DMS153 (cell line): ENCODE measurements at regions not wholly inside any gene's neighbourhood (a gene's known extent, or its start where the extent isn't known, plus 50 kb on each side); places are given as distances from the start of the nearest gene placed in this dataset.

Source experiments
- DNase-seq: peaks from one replicate; lab custom pipeline; 2025; lab: John Stamatoyannopoulos, UW

DNA sequence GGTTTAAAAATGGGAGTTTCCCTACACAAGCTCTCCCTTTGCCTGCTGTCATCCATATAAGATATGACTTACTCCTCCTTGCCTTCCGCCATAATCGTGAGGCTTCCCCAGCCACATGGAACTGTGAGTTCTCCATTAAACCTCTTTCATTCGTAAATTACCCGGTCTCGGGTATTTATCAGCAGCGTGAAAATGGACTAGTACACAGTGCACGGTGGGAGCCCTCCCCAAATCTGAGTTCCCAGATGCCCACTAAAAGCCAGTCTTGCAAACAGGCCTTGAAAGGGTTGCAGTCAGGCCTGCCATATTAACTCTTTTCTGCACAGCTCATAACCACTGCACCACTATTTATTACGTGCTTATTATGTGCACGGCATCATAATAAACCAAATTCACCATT is 400.9 kb downstream of the PRDM2 start:
- no peak for DNase-seq

- DNase-seq = no peak
Observed at GRCh38 chr1:14102180-14102579, 402.2 kb downstream of the PRDM2 start.

DNA sequence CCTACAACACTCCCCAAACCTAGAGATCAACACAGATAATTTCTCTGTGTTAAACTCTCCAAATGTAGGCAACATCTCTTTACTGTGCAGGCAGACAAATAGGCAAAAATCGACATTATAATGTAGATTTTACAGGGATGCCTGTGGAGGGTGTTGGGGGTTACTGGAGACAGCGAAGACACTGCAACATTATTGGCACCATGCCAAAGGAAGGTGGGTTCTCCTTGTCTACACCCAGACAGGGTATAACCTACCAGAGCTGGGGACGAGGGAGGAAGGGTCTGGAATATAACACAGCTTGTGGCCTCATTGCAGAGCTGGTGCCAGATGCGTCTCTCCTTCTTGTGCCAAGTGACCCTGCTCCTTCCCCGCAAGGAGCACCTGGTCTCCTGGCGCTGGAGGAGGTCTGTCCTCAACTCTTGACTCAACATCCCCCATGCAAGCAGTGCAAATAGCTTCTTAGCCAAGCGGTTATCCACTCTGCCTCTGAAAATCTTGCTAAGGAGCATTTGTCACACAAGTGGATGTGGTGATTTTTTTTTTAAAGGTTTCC is 404.0 kb downstream of the PRDM2 start:
- no peak for DNase-seq

- DNase-seq = no peak
Observed at GRCh38 chr1:14106126-14106525, 406.1 kb downstream of the PRDM2 start.

- no peak for DNase-seq
Observed at GRCh38 chr1:14106679-14107313, 406.8 kb downstream of the PRDM2 start.

DNA sequence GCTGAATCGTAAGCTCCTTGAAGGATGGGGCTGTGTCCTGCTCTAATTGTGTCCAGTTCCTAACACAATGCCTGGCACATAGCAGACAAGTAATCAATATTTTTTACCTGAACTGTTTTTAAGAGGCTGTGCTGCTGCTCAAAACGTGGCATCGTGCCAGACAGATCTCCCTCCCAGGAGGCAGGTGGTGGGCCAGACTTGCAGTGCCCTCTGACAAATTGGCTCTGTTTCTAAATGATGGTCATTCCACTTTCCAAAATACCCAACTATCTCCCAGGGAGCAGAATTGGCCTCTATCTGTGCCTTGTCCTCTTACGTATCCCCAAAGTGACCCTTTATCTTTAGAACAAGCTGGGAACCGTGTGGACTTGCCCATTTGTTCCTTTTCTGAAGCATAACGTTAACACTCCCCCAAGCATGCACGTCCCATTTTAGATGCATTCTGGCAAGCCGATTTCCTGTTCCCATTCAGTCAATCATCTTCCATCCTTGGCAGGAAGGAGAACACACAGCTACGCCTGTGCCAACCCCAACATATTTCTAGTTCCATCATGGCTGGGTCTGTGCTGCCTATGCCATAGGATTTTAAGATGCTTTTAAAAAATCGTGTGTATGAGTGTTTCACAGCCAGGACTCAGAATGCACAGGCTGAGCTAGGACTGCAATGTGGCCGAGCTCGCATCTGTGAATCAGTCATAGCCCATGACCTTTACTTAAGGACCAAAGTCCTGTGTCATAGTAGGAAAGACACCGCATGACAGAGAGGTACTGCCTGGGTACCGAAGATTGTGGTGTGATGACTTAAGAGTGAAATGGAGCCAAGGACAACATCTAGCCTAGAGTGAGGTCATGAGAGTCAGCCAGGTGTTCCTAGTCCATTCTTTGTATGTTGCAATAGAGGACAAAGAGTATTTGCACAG is 408.6 kb downstream of the PRDM2 start:
- DNase-seq = peak; percentile 26

- no peak for DNase-seq
Observed at GRCh38 chr1:14109276-14109635, 409.3 kb downstream of the PRDM2 start.

GRCh38 chr1:14110040-14110439 is 410.1 kb downstream of the PRDM2 start:
- DNase-seq = no peak

DNA sequence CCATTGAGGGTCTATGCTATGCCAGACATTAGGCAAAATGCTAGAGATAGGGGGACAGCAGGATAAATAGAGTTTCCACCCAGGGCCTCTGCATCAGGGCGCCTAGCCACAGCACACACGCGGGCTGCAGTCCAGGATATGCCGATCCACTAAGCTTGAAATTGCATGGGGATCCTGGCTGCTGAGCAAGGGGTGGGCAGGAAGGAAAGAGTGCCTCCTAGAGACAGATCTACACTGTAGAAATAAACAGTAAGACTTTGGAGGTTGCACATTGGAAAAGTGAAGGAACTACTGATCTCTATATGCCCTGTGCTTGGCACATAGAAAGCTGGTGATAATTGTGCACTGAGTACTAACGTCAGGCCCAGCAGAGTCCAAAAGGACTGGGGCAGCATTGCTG is 411.1 kb downstream of the PRDM2 start:
- DNase-seq = no peak

DNA sequence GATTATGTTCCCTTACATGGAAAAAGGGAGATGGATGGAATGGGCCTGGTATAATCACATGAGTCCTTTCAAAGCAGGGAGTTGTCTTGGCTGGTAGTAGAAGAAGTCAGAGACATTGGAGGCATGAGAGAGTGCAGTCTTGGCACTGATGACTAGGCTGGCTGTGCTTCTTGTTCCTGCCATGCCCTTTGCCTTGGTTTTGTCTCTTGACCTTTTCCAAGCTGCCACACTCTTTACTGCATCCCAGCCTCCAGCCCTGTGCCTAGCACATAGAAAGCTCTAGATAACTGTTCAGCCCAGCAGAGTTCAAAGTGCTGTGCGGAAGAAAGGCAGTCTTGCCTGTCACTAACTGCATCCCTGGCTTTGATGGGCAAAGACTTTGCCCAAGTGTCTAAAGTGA is 412.6 kb downstream of the PRDM2 start:
- DNase-seq = no peak

GRCh38 chr1:14113271-14113670 is 413.3 kb downstream of the PRDM2 start:
- DNase-seq = no peak

DNA sequence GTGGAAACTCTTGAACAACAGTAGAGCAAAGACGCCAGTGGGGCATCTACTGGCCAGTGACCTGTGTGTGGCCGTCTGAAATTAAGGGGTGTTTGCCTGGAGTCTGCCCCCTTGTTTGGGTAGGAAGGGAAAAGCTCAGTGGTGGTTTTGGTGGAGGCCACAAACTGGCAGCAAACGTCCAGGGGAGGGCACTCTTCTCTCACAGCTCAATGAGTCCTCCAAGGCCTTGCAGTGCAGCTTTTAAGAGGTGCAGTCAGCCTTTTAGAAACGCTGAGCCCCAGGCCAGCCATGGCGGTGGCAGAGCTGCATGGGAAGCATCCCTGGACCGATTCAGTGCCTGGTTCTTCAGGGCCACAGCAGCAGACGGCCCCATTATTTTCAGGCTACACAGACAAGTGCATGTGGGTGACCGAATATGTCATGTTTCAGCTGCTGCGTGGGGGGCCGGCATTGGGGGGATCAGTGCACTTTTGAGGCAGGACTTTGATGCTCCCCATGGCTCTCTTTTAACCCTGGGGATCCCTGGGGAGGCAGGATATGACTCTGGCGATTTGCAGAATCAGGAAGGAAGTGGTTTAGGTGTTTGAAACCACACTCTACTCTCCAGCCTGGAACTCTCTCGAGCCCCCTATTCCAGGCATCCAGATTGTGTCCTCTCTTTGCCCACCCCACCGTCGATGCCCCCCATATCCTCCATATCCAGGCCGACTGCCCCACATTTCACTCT is 414.0 kb downstream of the PRDM2 start:
- peak; percentile 66 for DNase-seq

GRCh38 chr1:14115976-14116375 is 416.0 kb downstream of the PRDM2 start:
- no peak for DNase-seq

DNA sequence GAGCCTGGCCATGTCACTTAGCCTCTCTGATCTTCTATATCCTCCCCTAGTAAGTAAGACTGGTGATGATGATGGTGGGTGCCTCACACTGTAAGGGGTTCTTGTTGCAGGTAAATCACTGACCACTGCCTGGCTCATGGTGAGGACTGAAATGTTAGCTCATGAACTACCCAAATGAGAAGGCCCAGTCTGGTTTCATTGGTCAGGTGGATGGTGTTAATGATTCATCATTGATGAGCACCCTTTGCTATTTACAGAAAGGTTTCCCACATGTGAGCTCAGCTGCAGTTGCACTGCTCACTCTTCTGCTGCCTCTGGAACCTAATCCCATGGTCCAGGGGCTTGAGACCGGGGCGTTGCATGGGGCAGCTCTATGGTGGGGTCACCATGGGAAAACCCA is 417.7 kb downstream of the PRDM2 start:
- no peak for DNase-seq

- DNase-seq = no peak
Observed at GRCh38 chr1:14118691-14119485, 418.9 kb downstream of the PRDM2 start.

GRCh38 chr1:14120895-14121294 is 420.9 kb downstream of the PRDM2 start:
- no peak for DNase-seq

GRCh38 chr1:14128096-14128495 is 428.1 kb downstream of the PRDM2 start:
- DNase-seq = no peak

GRCh38 chr1:14129009-14129408 is 429.0 kb downstream of the PRDM2 start:
- DNase-seq = no peak

DNA sequence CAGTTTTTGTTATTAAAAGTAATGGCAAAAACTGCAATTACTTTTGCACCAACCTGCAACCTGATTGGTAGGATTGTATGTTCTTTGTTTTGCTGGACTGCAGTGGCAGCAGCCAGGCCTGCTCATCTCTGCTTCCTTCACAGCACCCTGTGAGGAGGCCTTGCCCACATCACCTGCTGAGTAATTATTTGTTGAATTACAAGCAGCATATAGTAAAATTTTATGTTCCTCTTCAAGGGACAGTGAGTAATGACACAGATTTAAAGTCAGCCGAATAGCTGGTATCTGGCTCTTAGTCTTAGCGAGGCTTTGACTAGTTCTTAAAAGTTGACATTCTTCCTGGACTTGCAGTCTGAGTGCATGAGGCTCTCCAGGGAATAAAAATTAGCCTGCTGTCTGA is 435.1 kb downstream of the PRDM2 start:
- DNase-seq = no peak

GRCh38 chr1:14136152-14136763 is 436.3 kb downstream of the PRDM2 start:
- DNase-seq = no peak

- no peak for DNase-seq
Observed at GRCh38 chr1:14136881-14137280, 436.9 kb downstream of the PRDM2 start.
